H1 (cell line): ENCODE measurements at regions not wholly inside any gene's neighbourhood (a gene's known extent, or its start where the extent isn't known, plus 50 kb on each side); places are given as distances from the start of the nearest gene placed in this dataset.

ENCODE experiments used
- CTCF ChIA-PET: fragments of 300-600 bp; sonication (Branson Sonifier 250); formaldehyde crosslinking; loops from one replicate; lab custom pipeline; 2021; ENCODE audit not compliant: partially characterized antibody; lab: Charles Lee
- POLR2A ChIA-PET: fragments of 300-600 bp; sonication (Branson Sonifier 250); formaldehyde crosslinking; loops from one replicate; lab custom pipeline; 2021; ENCODE audit warnings: inconsistent platforms; ENCODE audit not compliant: partially characterized antibody; lab: Charles Lee
- DNase-seq, 2 experiments: peaks; one replicate each; pipeline versions ENCODE4 v3.0.0 to v3.0.0-alpha.2; 2010 to 2022; ENCODE audit warnings: low spot score in 2 of 2, low read depth in 1 of 2, mixed read lengths in 1 of 2
- FAIRE-seq: peaks from 2 replicates; lab custom pipeline; 2011; peaks lifted over from hg19 to GRCh38; lab: Jason Lieb, UNC
- H2AFZ ChIP-seq: 2 replicates; pipeline ENCODE4 v1.8.1; 2012; ENCODE audit warnings: low read length, inconsistent platforms
- H2AK5ac ChIP-seq: 2 replicates; pipeline ENCODE4 v1.6.1; 2013; ENCODE audit warnings: low read depth, low read length
- H2BK120ac ChIP-seq: replicated peaks from 2 replicates; pipeline ENCODE3; 2013; ENCODE audit warnings: low read depth, low read length, inconsistent platforms
- H2BK12ac ChIP-seq: 2 replicates; pipeline ENCODE4 v1.6.1; 2013; ENCODE audit warnings: low read depth, low read length
- H2BK15ac ChIP-seq: 2 replicates; pipeline ENCODE4 v1.6.1; 2013; ENCODE audit warnings: low read length
- H2BK20ac ChIP-seq: 2 replicates; pipeline ENCODE4 v1.6.1; 2013; ENCODE audit warnings: low read length
- H2BK5ac ChIP-seq: 2 replicates; pipeline ENCODE4 v1.6.1; 2013; ENCODE audit warnings: low read depth, low read length
- H3K14ac ChIP-seq: 2 replicates; pipeline ENCODE4 v1.6.1; 2013; ENCODE audit warnings: inconsistent platforms; ENCODE audit not compliant: insufficient read length
- H3K18ac ChIP-seq: 2 replicates; pipeline ENCODE4 v1.6.1; 2013; ENCODE audit warnings: low read length; ENCODE audit errors: extremely low read depth
- H3K23ac ChIP-seq: 2 replicates; pipeline ENCODE4 v1.6.1; 2013; ENCODE audit warnings: inconsistent platforms; ENCODE audit not compliant: insufficient read length
- H3K23me2 ChIP-seq: 2 replicates; pipeline ENCODE4 v1.6.1; 2013; ENCODE audit warnings: low read depth, low read length
- H3K27ac ChIP-seq: 2 replicates; pipeline ENCODE4 v1.6.1; 2011; ENCODE audit warnings: low read depth, low read length, inconsistent platforms
- H3K27me3 ChIP-seq, 4 experiments: replicated peaks in 1 of 4; 1 replicate in 1 of 4; 2 replicates in 3 of 4; pipeline versions ENCODE4 v1.6.1 to v1.8.1; 2011 to 2013; ENCODE audit warnings: low read length in 3 of 4, mild to moderate bottlenecking in 3 of 4, inconsistent platforms in 2 of 4, mixed read lengths in 2 of 4, moderate library complexity in 1 of 4; ENCODE audit not compliant: control insufficient read depth in 3 of 4, insufficient read depth in 3 of 4; ENCODE audit errors: extremely low read depth in 1 of 4
- H3K36me3 ChIP-seq, 4 experiments: 2 replicates each; pipeline versions ENCODE4 v1.6.1 to v1.8.1; 2011 to 2013; ENCODE audit warnings: mild to moderate bottlenecking in 4 of 4, low read length in 3 of 4, moderate library complexity in 2 of 4, control low read depth in 1 of 4, inconsistent platforms in 1 of 4; ENCODE audit not compliant: insufficient read depth in 4 of 4, control insufficient read depth in 2 of 4
- H3K4ac ChIP-seq: replicated peaks from 2 replicates; pipeline ENCODE3; 2013; ENCODE audit warnings: low read length, low read depth, mixed read lengths, inconsistent platforms; ENCODE audit not compliant: insufficient read length
- H3K4me1 ChIP-seq, 4 experiments: replicated peaks in 1 of 4; 1 replicate in 1 of 4; 2 replicates in 3 of 4; pipeline versions ENCODE4 v1.6.1 to v1.8.1; 2011 to 2013; ENCODE audit warnings: low read length in 3 of 4, inconsistent platforms in 2 of 4, mixed read lengths in 1 of 4; ENCODE audit not compliant: insufficient read depth in 4 of 4, control insufficient read depth in 3 of 4
- H3K4me2 ChIP-seq, 2 experiments: 2 replicates each; pipeline versions ENCODE4 v1.6.1 to v1.8.1; 2011 to 2013; ENCODE audit warnings: low read depth in 2 of 2, low read length in 2 of 2, control low read depth in 1 of 2, inconsistent platforms in 1 of 2, mild to moderate bottlenecking in 1 of 2; ENCODE audit not compliant: insufficient read depth in 1 of 2
- H3K4me3 ChIP-seq, 4 experiments: fragments of 200-600, 300-600 bp in 1 of 4; sonication (generic), shearing (Covaris generic), sonication (Bioruptor Twin) in 1 of 4; 2 replicates each; pipeline versions ENCODE4 v1.5.1 to v1.8.1; 2011 to 2016; ENCODE audit warnings: low read length in 4 of 4, low read depth in 3 of 4, control low read depth in 2 of 4, inconsistent platforms in 2 of 4, mild to moderate bottlenecking in 2 of 4, mixed read lengths in 1 of 4, moderate library complexity in 1 of 4; ENCODE audit not compliant: insufficient read depth in 2 of 4; ENCODE audit errors: extremely low read depth in 1 of 4
- H3K56ac ChIP-seq: replicated peaks from 2 replicates; pipeline ENCODE3; 2013; ENCODE audit warnings: low read depth, mild to moderate bottlenecking, mixed read lengths, low read length, inconsistent platforms; ENCODE audit not compliant: insufficient read length
- H3K79me1 ChIP-seq: 2 replicates; pipeline ENCODE4 v1.6.1; 2013; ENCODE audit warnings: low read depth, low read length, control low read depth
- H3K79me2 ChIP-seq, 2 experiments: 2 replicates each; pipeline versions ENCODE4 v1.6.1 to v1.8.1; 2012 to 2013; ENCODE audit warnings: low read length in 2 of 2, mild to moderate bottlenecking in 2 of 2, inconsistent platforms in 1 of 2; ENCODE audit not compliant: insufficient read depth in 2 of 2, control insufficient read depth in 1 of 2
- H3K9ac ChIP-seq, 4 experiments: replicated peaks in 1 of 4; 1 replicate in 1 of 4; 2 replicates in 3 of 4; pipeline versions ENCODE4 v1.6.1 to v1.8.1; 2011 to 2013; ENCODE audit warnings: low read depth in 3 of 4, low read length in 3 of 4, control low read depth in 2 of 4, mild to moderate bottlenecking in 2 of 4, moderate library complexity in 2 of 4, inconsistent platforms in 1 of 4; ENCODE audit errors: extremely low read depth in 1 of 4
- H3K9me3 ChIP-seq, 2 experiments: 2 replicates each; pipeline versions ENCODE4 v1.6.1 to v1.8.1; 2012 to 2013; ENCODE audit warnings: mild to moderate bottlenecking in 2 of 2, moderate library complexity in 2 of 2, control low read depth in 1 of 2, inconsistent platforms in 1 of 2, low read depth in 1 of 2, low read length in 1 of 2, mixed read lengths in 1 of 2; ENCODE audit not compliant: insufficient read depth in 2 of 2
- H4K20me1 ChIP-seq, 2 experiments: replicated peaks in 1 of 2; 2 replicates each; pipeline versions ENCODE3 to v1.8.1; 2011 to 2013; ENCODE audit warnings: inconsistent platforms in 2 of 2, low read length in 2 of 2, mild to moderate bottlenecking in 1 of 2; ENCODE audit not compliant: insufficient read depth in 2 of 2, control insufficient read depth in 1 of 2
- H4K5ac ChIP-seq: 2 replicates; pipeline ENCODE4 v1.6.1; 2013; ENCODE audit warnings: low read length, low read depth, mixed read lengths, inconsistent platforms; ENCODE audit not compliant: insufficient read length
- H4K8ac ChIP-seq: 2 replicates; pipeline ENCODE4 v1.8.0; 2013; ENCODE audit warnings: mild to moderate bottlenecking, moderate library complexity, low read length, inconsistent platforms; ENCODE audit not compliant: insufficient read depth; ENCODE audit errors: extremely low read depth
- H4K91ac ChIP-seq: replicated peaks from 2 replicates; pipeline ENCODE3; 2013; ENCODE audit warnings: low read length, mixed read lengths, inconsistent platforms; ENCODE audit not compliant: insufficient read length
- FOSL1 ChIP-seq: IDR thresholded peaks from 2 replicates; pipeline ENCODE4 v1.6.1; 2011; ENCODE audit warnings: mild to moderate bottlenecking, low read depth, low read length, moderate library complexity; ENCODE audit not compliant: insufficient read depth
- TCF12 ChIP-seq: IDR thresholded peaks from 2 replicates; pipeline ENCODE4 v1.6.1; 2011; ENCODE audit warnings: low read depth, mild to moderate bottlenecking, low read length
- YY1 ChIP-seq: IDR thresholded peaks from 2 replicates; pipeline ENCODE4 v1.6.1; 2011; ENCODE audit warnings: low read depth, mild to moderate bottlenecking, low read length
- WGBS, 2 experiments: shearing (Covaris generic) in 1 of 2; methylation state at CpG; one replicate each; pipeline versions ENCODE4 v1.1.6 to v1.1.7; 2013 to 2015; ENCODE audit warnings: low lambda C conversion rate in 2 of 2, mixed read lengths in 2 of 2, inconsistent platforms in 1 of 2, low coverage in 1 of 2, missing lambda C conversion rate in 1 of 2; ENCODE audit not compliant: insufficient replicate concordance in 2 of 2, insufficient coverage in 1 of 2, insufficient read length in 1 of 2; ENCODE audit errors: extremely low coverage in 1 of 2, missing lambda C conversion rate in 1 of 2; 5-methylcytosine and 5-hydroxymethylcytosine counted together

- H3K18ac ChIP-seq = no peak overlapping the region
- H3K4me3 ChIP-seq = no peak overlapping the region
- POLR2A ChIA-PET = no interaction called here
- no peak overlapping the region for H2AK5ac ChIP-seq
- no peak overlapping the region for H3K14ac ChIP-seq
- no peak overlapping the region for H4K5ac ChIP-seq
- H2BK5ac ChIP-seq = no peak overlapping the region
- no peaks in the 10 kb centered on the region for H3K79me2 ChIP-seq
- DNase-seq = no peak
- no peak overlapping the region for H3K56ac ChIP-seq
- peaks cover 0 to 4% (median 0%) of the 10 kb centered on the region in 4 experiments; a peak in 2 of 7 replicates for H3K4me1 ChIP-seq
- H2BK15ac ChIP-seq = no peak overlapping the region
- H3K27me3 ChIP-seq = no peaks in the 10 kb centered on the region
- no peak for FAIRE-seq
- H3K9me3 ChIP-seq = no peaks in the 10 kb centered on the region
- no peak overlapping the region for H2AFZ ChIP-seq
- H3K9ac ChIP-seq = no peak overlapping the region
- no peaks in the 10 kb centered on the region for H4K20me1 ChIP-seq
- no peak overlapping the region for H2BK120ac ChIP-seq
- H3K27ac ChIP-seq = no peak overlapping the region
- H3K23ac ChIP-seq = no peak overlapping the region
- no peak overlapping the region for H3K4ac ChIP-seq
- no peak overlapping the region for H2BK12ac ChIP-seq
- H3K36me3 ChIP-seq = no peaks in the 10 kb centered on the region
- no peak overlapping the region for H4K8ac ChIP-seq
- no peak overlapping the region for H3K4me2 ChIP-seq
- TF ChIP-seq FOSL1 = no peak
- no peak for TF ChIP-seq YY1
- TF ChIP-seq TCF12 = no peak
- TF ChIP-seq, all 59 proteins: peak for 0
- CTCF ChIA-PET = no interaction called here
- Histone ChIP-seq H3K79me1 (no peaks in the 10 kb centered on the region), H3K23me2 (no peaks in the 10 kb centered on the region; the same call in 1 of the 2 replicates), H2BK20ac (no peak overlapping the region), H4K91ac (no peak overlapping the region)
- WGBS, 2 experiments = 94% methylated on average over 1 of the region's 1 CpG; no CpG with 5 or more reads in 1 of the 2 experiments
Measured at GRCh38 chr12:25800101-25800500, 158.4 kb upstream of the RASSF8 start.
